ENCODE measurements at regions not wholly inside any gene's neighbourhood (a gene's known extent, or its start where the extent isn't known, plus 50 kb on each side); places are given as distances from the start of the nearest gene placed in this dataset.

- ATAC-seq: peak; percentile 48
- H3K4me3 ChIP-seq (replicated peaks in 1 of 3; ENCODE audit: insufficient read depth in 1 of 3, low read depth in 2 of 3, low read length in 3 of 3): peak overlapping the region in 1 of 3 experiments; percentile 10; a peak in 1 of 6 replicates
- no peak overlapping the region for H3K9ac ChIP-seq (ENCODE audit: insufficient read depth, low read depth, low read length)
- ChIA-PET POLR2A (no interaction called here), CTCF (ENCODE audit: low intra/inter-chr PET ratio, low total read pairs) (no interaction called here)
- WGBS (ENCODE audit: low lambda C conversion rate): 20% methylated on average over 4 of the region's 6 CpGs
- peak overlapping the region; percentile 28 for H3K27ac ChIP-seq (ENCODE audit: extremely low read length, insufficient read depth, low read length)
- no peaks in the 10 kb centered on the region for H3K36me3 ChIP-seq (replicated peaks in 1 of 2; ENCODE audit: control insufficient read depth in 1 of 2, insufficient read depth in 2 of 2, low read length in 2 of 2)
- H3K9me3 ChIP-seq (ENCODE audit: low read length): no peaks in the 10 kb centered on the region
- in situ Hi-C loops (cut with HindIII; ENCODE audit: extremely low pct_ligation_motif_present, low pct_unique_long_range_greater_than_20kb): no loop called here
- BruUV-seq (replicated peaks): no TSS peak
- H3K79me2 ChIP-seq (ENCODE audit: insufficient read depth, low read length): no peaks in the 10 kb centered on the region
- H3K4me2 ChIP-seq (ENCODE audit: low read depth, low read length): peak overlapping the region; percentile 55
- H3K4me1 ChIP-seq (ENCODE audit: insufficient read depth, low read length): peaks cover 35% of the 10 kb centered on the region
- H3K27me3 ChIP-seq (ENCODE audit: control insufficient read depth in 1 of 2, insufficient read depth in 2 of 2, low read length in 2 of 2): peaks cover 18 to 75% of the 10 kb centered on the region in 2 experiments; a peak in 4 of 5 replicates
- H4K20me1 ChIP-seq (ENCODE audit: insufficient read depth, low read length): peaks cover 7% of the 10 kb centered on the region; the same call in 1 of the 2 replicates
- intact Hi-C loops (cut with micrococcal nuclease; ENCODE audit: unreplicated experiment): loop anchor here (1.0 kb wide), 1 partner anchor 28 kb away; no protein-coding TSS in a partner anchor
- FAIRE-seq: no peak
- no peak overlapping the region for H2AFZ ChIP-seq (ENCODE audit: low read length)
- DNase-seq (ENCODE audit: low spot score): no peak
- TF ChIP-seq ZNF672 (CRISPR knock-in tag; IDR thresholded peaks at IDR 0.05): no peak
- TF ChIP-seq ZNF30 (CRISPR knock-in tag; IDR thresholded peaks at IDR 0.05): peak; percentile 12; the same call in 1 of the 2 replicates
- TF ChIP-seq TAF1 (CRISPR knock-in tag; IDR thresholded peaks at IDR 0.05): 0 out of 2 replicates have a peak, but pooled peaks have one; percentile 14
- TF ChIP-seq KIAA2018 (CRISPR knock-in tag; IDR thresholded peaks at IDR 0.05; ENCODE audit: borderline replicate concordance): 0 out of 2 replicates have a peak, but pooled peaks have one; percentile 8
- peak; percentile 2 for TF ChIP-seq NCOA1 (CRISPR knock-in tag; IDR thresholded peaks at IDR 0.05)
- no peak for TF ChIP-seq THAP8 (CRISPR knock-in tag; IDR thresholded peaks at IDR 0.05; ENCODE audit: borderline replicate concordance)
- TF ChIP-seq ZFY (CRISPR knock-in tag; IDR thresholded peaks at IDR 0.05): peak; percentile 15; the same call in 1 of the 2 replicates
- 0 out of 2 replicates have a peak, but pooled peaks have one; percentile 1 for TF ChIP-seq ATF6 (CRISPR knock-in tag; conservative IDR thresholded peaks at IDR 0.05)
- no peak for TF ChIP-seq ZGPAT (CRISPR knock-in tag; IDR thresholded peaks at IDR 0.05)
- TF ChIP-seq BHLHE40 (IDR thresholded peaks at IDR 0.05; ENCODE audit: low read length): no peak
These were observed 107.2 kb upstream of the ANO1 start for GRCh38 chr11:69970785-69971535.

Data from HepG2 (cell line).